Testis (tissue), 2 donors: ENCODE measurements at regions not wholly inside any gene's neighbourhood (a gene's known extent, or its start where the extent isn't known, plus 50 kb on each side); places are given as distances from the start of the nearest gene placed in this dataset.

ENCODE experiments used
- CTCF ChIP-seq, 3 experiments: fragments of 450-650 bp in 2 of 3; fragments of 200-600 bp in 1 of 3; sonication (generic) in 1 of 3; IDR thresholded peaks; one replicate each; pipeline ENCODE4 v1.5.1; 2016 to 2019; ENCODE audit warnings: antibody characterized with exemption in 3 of 3, mild to moderate bottlenecking in 2 of 3, moderate library complexity in 1 of 3
- POLR2A ChIP-seq: fragments of 450-650 bp; IDR thresholded peaks from one replicate; pipeline ENCODE4 v1.6.1; 2017; ENCODE audit warnings: antibody characterized with exemption, mild to moderate bottlenecking, moderate library complexity

GRCh38 chr5:87946271-87946670, 322.4 kb downstream of the TMEM161B start:
- TF ChIP-seq CTCF (IDR thresholded peaks at IDR 0.05) (no peak), POLR2A (no peak)
